GM12875 (cell line): ENCODE measurements at regions not wholly inside any gene's neighbourhood (a gene's known extent, or its start where the extent isn't known, plus 50 kb on each side); places are given as distances from the start of the nearest gene placed in this dataset.

Source experiments
- H3K4me3 ChIP-seq: one replicate; pipeline ENCODE4 v1.5.1; 2011; ENCODE audit warnings: low read depth, low read length, control low read depth
- TF ChIP-seq, protein P1 (sequence below): IDR thresholded peaks from 2 replicates; pipeline ENCODE4 v1.5.1; 2011; ENCODE audit warnings: low read depth, mild to moderate bottlenecking, control low read depth, inconsistent platforms, low read length, moderate library complexity, borderline replicate concordance; ENCODE audit not compliant: insufficient read depth

DNA sequence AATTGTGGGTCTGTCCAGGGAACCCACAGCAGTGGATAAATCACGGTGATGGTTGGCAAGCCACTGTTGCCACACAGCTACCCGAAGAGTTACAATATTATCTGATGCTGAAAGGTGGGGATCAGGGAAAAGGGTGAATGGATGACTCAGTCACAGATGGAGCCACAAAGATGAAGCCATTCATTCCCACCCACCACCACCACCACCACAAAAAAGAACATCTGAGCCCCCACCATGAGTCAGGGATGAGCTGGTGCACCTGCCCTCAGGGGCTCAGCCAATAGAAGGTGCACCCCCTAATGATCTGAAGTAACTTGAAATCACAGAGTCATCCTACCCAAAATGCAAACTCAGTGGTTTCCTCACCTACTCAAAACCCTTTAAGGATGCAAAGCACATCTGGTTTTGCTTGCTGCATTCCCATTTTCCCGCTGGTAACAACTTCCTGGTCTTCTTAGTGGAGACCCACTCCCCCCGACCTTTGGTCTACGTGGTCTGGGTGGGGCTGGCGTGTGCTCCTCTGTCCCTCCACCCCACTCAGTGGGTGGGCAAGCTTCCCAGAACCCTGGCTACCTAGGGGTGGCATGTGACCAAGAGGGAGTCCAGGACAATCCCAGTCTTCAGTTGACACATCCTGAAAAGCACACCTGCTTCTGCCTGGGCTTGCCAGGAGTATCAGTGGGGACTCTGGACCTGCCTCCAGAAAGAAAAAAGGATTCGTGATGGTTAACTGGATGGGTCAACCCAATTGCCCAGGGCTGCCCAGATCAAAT is 125.5 kb downstream of the ANKRD60 start:
- H3K4me3 ChIP-seq = no peak overlapping the region
- TF ChIP-seq, protein P1, sequence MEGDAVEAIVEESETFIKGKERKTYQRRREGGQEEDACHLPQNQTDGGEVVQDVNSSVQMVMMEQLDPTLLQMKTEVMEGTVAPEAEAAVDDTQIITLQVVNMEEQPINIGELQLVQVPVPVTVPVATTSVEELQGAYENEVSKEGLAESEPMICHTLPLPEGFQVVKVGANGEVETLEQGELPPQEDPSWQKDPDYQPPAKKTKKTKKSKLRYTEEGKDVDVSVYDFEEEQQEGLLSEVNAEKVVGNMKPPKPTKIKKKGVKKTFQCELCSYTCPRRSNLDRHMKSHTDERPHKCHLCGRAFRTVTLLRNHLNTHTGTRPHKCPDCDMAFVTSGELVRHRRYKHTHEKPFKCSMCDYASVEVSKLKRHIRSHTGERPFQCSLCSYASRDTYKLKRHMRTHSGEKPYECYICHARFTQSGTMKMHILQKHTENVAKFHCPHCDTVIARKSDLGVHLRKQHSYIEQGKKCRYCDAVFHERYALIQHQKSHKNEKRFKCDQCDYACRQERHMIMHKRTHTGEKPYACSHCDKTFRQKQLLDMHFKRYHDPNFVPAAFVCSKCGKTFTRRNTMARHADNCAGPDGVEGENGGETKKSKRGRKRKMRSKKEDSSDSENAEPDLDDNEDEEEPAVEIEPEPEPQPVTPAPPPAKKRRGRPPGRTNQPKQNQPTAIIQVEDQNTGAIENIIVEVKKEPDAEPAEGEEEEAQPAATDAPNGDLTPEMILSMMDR = no peak

DNA sequence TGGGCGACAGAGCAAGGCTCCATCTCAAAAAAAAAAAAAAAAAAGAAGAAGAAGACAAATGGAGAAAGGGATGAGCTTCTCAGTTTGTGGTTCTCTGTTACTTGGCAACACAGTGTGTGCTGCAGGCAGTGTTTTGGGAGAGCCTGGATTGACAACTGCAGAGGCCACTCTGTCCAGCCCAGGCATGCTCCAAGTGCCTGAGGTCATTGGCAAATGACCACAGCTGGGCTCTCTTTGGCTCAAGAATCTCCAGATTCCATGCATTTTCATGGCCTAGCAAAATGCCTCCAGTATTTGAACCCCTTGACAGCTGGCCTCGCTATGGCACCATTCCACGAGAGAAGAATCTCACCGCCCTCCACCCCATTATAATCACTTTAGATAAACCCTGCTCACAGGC is 126.2 kb downstream of the ANKRD60 start:
- H3K4me3 ChIP-seq = no peak overlapping the region
- TF ChIP-seq, protein P1 = no peak

DNA sequence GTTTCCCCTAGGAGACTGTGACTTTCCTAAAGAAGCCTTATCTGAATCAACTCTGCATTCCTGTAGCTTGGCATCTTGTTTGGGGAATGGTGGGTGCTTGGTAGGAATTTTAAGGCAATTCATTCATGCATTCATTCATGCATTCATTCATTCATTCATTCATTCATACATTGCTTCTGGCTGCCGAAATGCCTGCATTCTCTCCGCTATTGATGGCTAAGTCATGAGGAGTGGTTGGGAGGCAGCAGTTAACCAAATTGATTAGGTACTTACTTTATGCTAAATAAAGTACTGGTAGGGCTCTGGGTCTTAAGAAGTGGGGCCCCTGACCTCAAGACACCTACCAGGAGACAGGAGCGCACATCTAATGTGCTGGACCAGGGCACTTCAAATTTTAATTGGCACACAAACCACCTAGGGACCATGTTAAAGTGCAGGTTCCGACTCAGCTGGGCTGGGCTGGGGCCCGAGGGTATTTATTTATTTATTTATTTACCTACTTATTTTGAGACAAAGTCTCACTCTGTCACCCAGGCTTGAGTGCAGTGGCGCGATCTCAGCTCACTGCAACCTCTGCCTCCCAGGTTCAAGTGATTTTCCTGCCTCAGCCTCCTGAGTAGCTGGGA is 127.6 kb downstream of the ANKRD60 start:
- H3K4me3 ChIP-seq = no peak overlapping the region
- TF ChIP-seq, protein P1 = no peak

- H3K4me3 ChIP-seq = no peak overlapping the region
- TF ChIP-seq, protein P1 = no peak
These were observed 128.3 kb downstream of the ANKRD60 start for GRCh38 chr20:58099956-58100730.

DNA sequence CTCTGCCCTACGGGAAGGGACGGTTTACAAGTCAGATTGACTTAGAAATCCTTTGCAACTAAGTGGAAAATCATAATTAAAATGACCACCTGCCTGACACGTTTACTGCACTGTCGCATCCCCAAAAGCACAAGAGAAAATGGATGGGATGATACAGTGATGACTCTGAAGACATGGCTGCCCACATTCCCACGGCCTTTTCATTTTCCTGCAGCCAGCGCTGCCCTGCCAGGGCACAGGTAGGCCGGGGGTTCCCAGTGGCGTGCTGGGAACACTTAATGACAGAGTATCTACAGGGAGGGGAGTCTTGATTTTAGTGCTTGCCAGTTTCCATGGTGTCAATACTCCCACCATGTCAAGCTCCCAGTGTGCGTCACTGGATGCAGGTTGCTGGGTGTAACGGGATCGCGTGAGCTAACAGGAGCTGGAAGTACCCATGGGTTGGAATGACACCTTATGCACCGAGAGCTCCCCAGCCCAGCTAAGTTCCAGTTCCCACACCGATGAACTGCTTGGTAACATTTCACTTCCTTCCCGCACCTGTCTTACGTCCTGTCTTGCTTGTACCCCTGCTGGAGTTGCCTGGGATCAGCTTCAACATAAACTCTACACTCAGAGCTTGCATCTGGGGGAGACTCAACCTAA is 129.0 kb downstream of the ANKRD60 start:
- TF ChIP-seq, protein P1 = no peak

GRCh38 chr20:58098571-58098970 is 129.9 kb downstream of the ANKRD60 start:
- no peak overlapping the region for H3K4me3 ChIP-seq
- TF ChIP-seq, protein P1 = no peak

More for the DNA sequence above, 129.0 kb downstream of the ANKRD60 start:
- no peak overlapping the region for H3K4me3 ChIP-seq
